SK-N-SH (cell line): ENCODE measurements at regions not wholly inside any gene's neighbourhood (a gene's known extent, or its start where the extent isn't known, plus 50 kb on each side); places are given as distances from the start of the nearest gene placed in this dataset.

Experiments used
- CTCF ChIA-PET: fragments of 300-600, 350-600 bp; formaldehyde crosslinking; extraction: SDS; loops from one replicate; lab custom pipeline; 2021; lab: Yijun Ruan, JAX
- POLR2A ChIA-PET: fragments of 350-600 bp; sonication (Branson Sonifier 250); formaldehyde crosslinking; extraction: SDS; loops from one replicate; lab custom pipeline; 2020; ENCODE audit warnings: antibody characterized with exemption, inconsistent platforms; lab: Yijun Ruan, JAX
- DNase-seq: peaks from one replicate; pipeline ENCODE4 v3.0.0; 2012
- H2AFZ ChIP-seq: fragments of 200-600 bp; sonication (generic); 2 replicates; pipeline ENCODE4 v1.8.1; 2016; ENCODE audit warnings: antibody characterized with exemption, mild to moderate bottlenecking, low read depth
- H3F3A ChIP-seq: fragments of 200-600 bp; sonication (generic); replicated peaks from 2 replicates; pipeline ENCODE3; 2016; ENCODE audit warnings: antibody characterized with exemption, mild to moderate bottlenecking; ENCODE audit not compliant: insufficient read depth
- H3K27ac ChIP-seq, 2 experiments: fragments of 200-500 bp in 1 of 2; fragments of 200-600 bp in 1 of 2; sonication (Bioruptor generic) in 1 of 2; sonication (generic), shearing (Covaris generic) in 1 of 2; 2 replicates each; pipeline versions ENCODE4 v1.5.1 to v1.6.1; 2014 to 2016; ENCODE audit warnings: low read depth in 2 of 2, inconsistent platforms in 1 of 2, low read length in 1 of 2, mild to moderate bottlenecking in 1 of 2, mixed read lengths in 1 of 2
- H3K27me3 ChIP-seq: fragments of 200-600 bp; sonication (generic), shearing (Covaris generic); 2 replicates; pipeline ENCODE4 v1.6.1; 2016; ENCODE audit warnings: mixed run types; ENCODE audit not compliant: insufficient read depth
- H3K36me3 ChIP-seq, 2 experiments: fragments of 200-500 bp in 1 of 2; fragments of 200-600 bp in 1 of 2; sonication (Bioruptor generic) in 1 of 2; sonication (generic) in 1 of 2; replicated peaks in 1 of 2; 2 replicates each; pipeline versions ENCODE3 to v1.5.1; 2014 to 2016; ENCODE audit warnings: low read length in 1 of 2, mild to moderate bottlenecking in 1 of 2; ENCODE audit not compliant: insufficient read depth in 2 of 2, control insufficient read depth in 1 of 2
- H3K4me1 ChIP-seq, 2 experiments: fragments of 200-500 bp in 1 of 2; fragments of 200-600 bp in 1 of 2; sonication (Bioruptor generic) in 1 of 2; sonication (generic), shearing (Covaris generic) in 1 of 2; 2 replicates each; pipeline versions ENCODE4 v1.5.1 to v1.6.1; 2014 to 2016; ENCODE audit warnings: low read depth in 1 of 2, low read length in 1 of 2, mixed run types in 1 of 2; ENCODE audit not compliant: insufficient read depth in 2 of 2, control insufficient read depth in 1 of 2
- H3K4me2 ChIP-seq: fragments of 200-600 bp; sonication (generic), shearing (Covaris generic); 2 replicates; pipeline ENCODE4 v1.6.1; 2017; ENCODE audit warnings: mixed run types
- H3K4me3 ChIP-seq, 2 experiments: fragments of 200-500 bp in 1 of 2; fragments of 200-600 bp in 1 of 2; sonication (Bioruptor generic) in 1 of 2; sonication (generic), shearing (Covaris generic) in 1 of 2; 2 replicates each; pipeline versions ENCODE4 v1.5.1 to v1.8.1; 2014 to 2016; ENCODE audit warnings: low read depth in 2 of 2, inconsistent platforms in 1 of 2, low read length in 1 of 2, mild to moderate bottlenecking in 1 of 2, mixed read lengths in 1 of 2, moderate library complexity in 1 of 2
- H3K79me2 ChIP-seq: fragments of 200-600 bp; sonication (generic); 2 replicates; pipeline ENCODE4 v1.8.1; 2017; ENCODE audit warnings: mild to moderate bottlenecking; ENCODE audit not compliant: insufficient read depth
- H3K9ac ChIP-seq: fragments of 200-600 bp; sonication (generic); 2 replicates; pipeline ENCODE4 v1.6.1; 2017; ENCODE audit warnings: mixed run types
- H3K9me2 ChIP-seq: fragments of 200-600 bp; sonication (generic); 2 replicates; pipeline ENCODE4 v1.6.1; 2017; ENCODE audit warnings: mixed run types
- H3K9me3 ChIP-seq: fragments of 200-600 bp; sonication (generic); 2 replicates; pipeline ENCODE4 v1.6.1; 2017; ENCODE audit warnings: mixed run types, mild to moderate bottlenecking, moderate library complexity
- H4K20me1 ChIP-seq: fragments of 200-600 bp; sonication (generic); 2 replicates; pipeline ENCODE4 v1.6.1; 2017; ENCODE audit warnings: mild to moderate bottlenecking, mixed run types; ENCODE audit not compliant: insufficient read depth
- CHD2 ChIP-seq: fragments of 150-350 bp; IDR thresholded peaks from 2 replicates; pipeline ENCODE4 v1.6.1; 2018; ENCODE audit warnings: low read length; ENCODE audit not compliant: partially characterized antibody
- ELF1 ChIP-seq: IDR thresholded peaks from 2 replicates; pipeline ENCODE4 v1.4.0; 2012
- EZH2phosphoT487 ChIP-seq: fragments of 200-600 bp; sonication (generic); IDR thresholded peaks from 2 replicates; pipeline ENCODE4 v1.6.1; 2017; ENCODE audit warnings: low read depth, mixed run types, mild to moderate bottlenecking, antibody characterized with exemption, moderate library complexity, borderline replicate concordance
- FOSL2 ChIP-seq: IDR thresholded peaks from 2 replicates; pipeline ENCODE4 v1.4.0; 2012; ENCODE audit warnings: low read depth, mild to moderate bottlenecking, moderate library complexity, borderline replicate concordance
- FOXM1 ChIP-seq: IDR thresholded peaks from 2 replicates; pipeline ENCODE4 v1.4.0; 2012; ENCODE audit warnings: low read depth, mild to moderate bottlenecking
- GABPA ChIP-seq: IDR thresholded peaks from 2 replicates; pipeline ENCODE4 v1.4.0; 2012; ENCODE audit warnings: low read depth, mild to moderate bottlenecking
- MAX ChIP-seq: IDR thresholded peaks from 2 replicates; pipeline ENCODE4 v1.4.0; 2012; ENCODE audit warnings: low read depth
- MEF2A ChIP-seq: IDR thresholded peaks from 2 replicates; pipeline ENCODE4 v1.4.0; 2012; ENCODE audit warnings: low read depth, borderline replicate concordance
- MXI1 ChIP-seq: IDR thresholded peaks from 2 replicates; pipeline ENCODE4 v1.6.1; 2012; ENCODE audit warnings: mild to moderate bottlenecking, low read depth, low read length, improper control_type of control experiment
- NFIC ChIP-seq: IDR thresholded peaks from 2 replicates; pipeline ENCODE4 v1.4.0; 2012; ENCODE audit warnings: borderline replicate concordance
- PBX3 ChIP-seq: IDR thresholded peaks from 2 replicates; pipeline ENCODE4; 2012
- REST ChIP-seq: IDR thresholded peaks from 2 replicates; pipeline ENCODE4 v1.6.1; 2012; ENCODE audit warnings: mild to moderate bottlenecking, low read depth, low read length, moderate library complexity
- RFX5 ChIP-seq: IDR thresholded peaks from 2 replicates; pipeline ENCODE4 v1.6.1; 2012; ENCODE audit warnings: mild to moderate bottlenecking, improper control_type of control experiment, low read length
- SIN3A ChIP-seq: IDR thresholded peaks from 2 replicates; pipeline ENCODE4 v1.6.1; 2012; ENCODE audit warnings: low read depth, mild to moderate bottlenecking, low read length, moderate library complexity, borderline replicate concordance
- SMC3 ChIP-seq: IDR thresholded peaks from 2 replicates; pipeline ENCODE4 v1.6.1; 2012; ENCODE audit warnings: low read depth, low read length, improper control_type of control experiment
- USF2 ChIP-seq: fragments of 150-350 bp; IDR thresholded peaks from 2 replicates; pipeline ENCODE4 v1.6.1; 2017; ENCODE audit warnings: antibody characterized with exemption, low read length, low read depth, borderline replicate concordance
- YY1 ChIP-seq: IDR thresholded peaks from 2 replicates; pipeline ENCODE4 v1.4.0; 2012; ENCODE audit warnings: low read depth, mild to moderate bottlenecking
- WGBS: methylation state at CpG from one replicate; pipeline ENCODE4 v1.1.6; 2017; ENCODE audit warnings: low lambda C conversion rate; 5-methylcytosine and 5-hydroxymethylcytosine counted together

- Histone ChIP-seq H2AFZ (no peak overlapping the region), H3K27ac (no peak overlapping the region), H4K20me1 (no peaks in the 10 kb centered on the region), H3K9ac (no peak overlapping the region), H3F3A (no peaks in the 10 kb centered on the region), H3K27me3 (no peaks in the 10 kb centered on the region)
- POLR2A ChIA-PET, result no interaction called here
- DNase-seq, result no peak
- CTCF ChIA-PET, result interaction anchor here (0.9 kb wide), 1 partner anchor 26 kb away, joined by 3 read pairs; no protein-coding TSS in a partner anchor
- WGBS, result 31% methylated on average over 6 of the region's 6 CpGs
- TF ChIP-seq GABPA, result no peak
- TF ChIP-seq NFIC, result no peak
- TF ChIP-seq CHD2, result no peak
- no peak for TF ChIP-seq FOSL2
- no peak for TF ChIP-seq USF2
- no peak for TF ChIP-seq EZH2phosphoT487
- TF ChIP-seq MEF2A, result no peak
- no peak for TF ChIP-seq MAX
- TF ChIP-seq, all 33 proteins: peak for 0
- Histone ChIP-seq H3K4me1 (no peaks in the 10 kb centered on the region), H3K4me3 (no peak overlapping the region), H3K9me2 (0 out of 2 replicates have a peak, but pooled peaks cover 2% of the 10 kb centered on the region), H3K4me2 (no peak overlapping the region), H3K36me3 (no peaks in the 10 kb centered on the region), H3K79me2 (no peaks in the 10 kb centered on the region), H3K9me3 (no peaks in the 10 kb centered on the region; the same call in 1 of the 2 replicates)
Observed at GRCh38 chr3:95387242-95388021, 1324.6 kb downstream of the NSUN3 start.

GRCh38 chr3:95389725-95390313 lies 1327.0 kb downstream of the NSUN3 start:
- Histone ChIP-seq H3K27me3 (no peaks in the 10 kb centered on the region), H3K4me3 (no peak overlapping the region), H3K36me3 (no peaks in the 10 kb centered on the region), H3K4me1 (no peaks in the 10 kb centered on the region), H3K9me3 (no peaks in the 10 kb centered on the region; the same call in 1 of the 2 replicates), H3K4me2 (no peak overlapping the region), H4K20me1 (no peaks in the 10 kb centered on the region), H3K9ac (no peak overlapping the region), H3K9me2 (0 out of 2 replicates have a peak, but pooled peaks cover 7% of the 10 kb centered on the region), H3K79me2 (no peaks in the 10 kb centered on the region), H2AFZ (no peak overlapping the region), H3K27ac (no peak overlapping the region), H3F3A (no peaks in the 10 kb centered on the region)
- DNase-seq, result no peak
- TF ChIP-seq SIN3A, result no peak
- TF ChIP-seq RFX5, result no peak
- no peak for TF ChIP-seq MEF2A
- TF ChIP-seq REST, result no peak
- no peak for TF ChIP-seq MXI1
- no peak for TF ChIP-seq SMC3
- TF ChIP-seq PBX3, result no peak
- no peak for TF ChIP-seq YY1
- no peak for TF ChIP-seq FOXM1
- no peak for TF ChIP-seq ELF1
- no peak for TF ChIP-seq FOSL2
- TF ChIP-seq GABPA, result no peak
- ChIA-PET CTCF (interaction anchor here (0.7 to 1.5 kb wide), 2 partner anchors 9 to 21 kb away, joined by 3 to 4 read pairs; no protein-coding TSS in a partner anchor), POLR2A (no interaction called here)
- WGBS, result 18% methylated on average over 3 of the region's 3 CpGs
